Astrocyte (in vitro differentiated cells and primary cell): ENCODE measurements at regions not wholly inside any gene's neighbourhood (a gene's known extent, or its start where the extent isn't known, plus 50 kb on each side); places are given as distances from the start of the nearest gene placed in this dataset.

Source experiments
- EZH2 ChIP-seq: IDR thresholded peaks from 2 replicates; pipeline ENCODE4 v1.6.1; 2012; ENCODE audit warnings: mild to moderate bottlenecking, low read length, inconsistent platforms; ENCODE audit not compliant: insufficient read depth
- TF ChIP-seq, protein P1 (sequence below): IDR thresholded peaks from 2 replicates; pipeline ENCODE4 v1.5.1; 2011; ENCODE audit warnings: low read depth, mild to moderate bottlenecking, inconsistent platforms, low read length, moderate library complexity; ENCODE audit not compliant: insufficient read depth

GRCh38 chr3:75272691-75273090 lies 391.4 kb upstream of the FRG2C start:
- TF ChIP-seq, protein P1, sequence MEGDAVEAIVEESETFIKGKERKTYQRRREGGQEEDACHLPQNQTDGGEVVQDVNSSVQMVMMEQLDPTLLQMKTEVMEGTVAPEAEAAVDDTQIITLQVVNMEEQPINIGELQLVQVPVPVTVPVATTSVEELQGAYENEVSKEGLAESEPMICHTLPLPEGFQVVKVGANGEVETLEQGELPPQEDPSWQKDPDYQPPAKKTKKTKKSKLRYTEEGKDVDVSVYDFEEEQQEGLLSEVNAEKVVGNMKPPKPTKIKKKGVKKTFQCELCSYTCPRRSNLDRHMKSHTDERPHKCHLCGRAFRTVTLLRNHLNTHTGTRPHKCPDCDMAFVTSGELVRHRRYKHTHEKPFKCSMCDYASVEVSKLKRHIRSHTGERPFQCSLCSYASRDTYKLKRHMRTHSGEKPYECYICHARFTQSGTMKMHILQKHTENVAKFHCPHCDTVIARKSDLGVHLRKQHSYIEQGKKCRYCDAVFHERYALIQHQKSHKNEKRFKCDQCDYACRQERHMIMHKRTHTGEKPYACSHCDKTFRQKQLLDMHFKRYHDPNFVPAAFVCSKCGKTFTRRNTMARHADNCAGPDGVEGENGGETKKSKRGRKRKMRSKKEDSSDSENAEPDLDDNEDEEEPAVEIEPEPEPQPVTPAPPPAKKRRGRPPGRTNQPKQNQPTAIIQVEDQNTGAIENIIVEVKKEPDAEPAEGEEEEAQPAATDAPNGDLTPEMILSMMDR, result no peak
- no peak for TF ChIP-seq EZH2
